CD4-positive, CD25-positive, alpha-beta regulatory T cell (primary cell): ENCODE measurements at regions not wholly inside any gene's neighbourhood (a gene's known extent, or its start where the extent isn't known, plus 50 kb on each side); places are given as distances from the start of the nearest gene placed in this dataset.

Source experiments
- ATAC-seq, 2 donors: fragments of 150-1000 bp; cut with Tn5 transposase; one replicate each; pipeline ENCODE4 v1.10.0; 2021; ENCODE audit warnings: low read depth in 2 of 2, moderate number of reproducible peaks in 2 of 2, moderate library complexity in 1 of 2
- DNase-seq, 3 donors: peaks; one replicate each; pipeline versions ENCODE4 v3.0.0 to v3.0.0-alpha.2; 2012 to 2022; ENCODE audit warnings: mixed read lengths in 1 of 3
- H3K27ac ChIP-seq: one replicate; pipeline ENCODE4 v1.7.0; 2013; ENCODE audit warnings: mild to moderate bottlenecking, low read length; ENCODE audit not compliant: insufficient read depth, poor library complexity, severe bottlenecking
- H3K27me3 ChIP-seq: one replicate; pipeline ENCODE4 v1.7.0; 2013; ENCODE audit warnings: low read length; ENCODE audit not compliant: control insufficient read depth, insufficient read depth
- H3K36me3 ChIP-seq: one replicate; pipeline ENCODE4 v1.7.0; 2013; ENCODE audit warnings: mild to moderate bottlenecking, low read length, moderate library complexity; ENCODE audit not compliant: control insufficient read depth, insufficient read depth
- H3K4me1 ChIP-seq: 2 replicates; pipeline ENCODE4 v1.7.0; 2013; ENCODE audit warnings: mild to moderate bottlenecking, low read length; ENCODE audit not compliant: insufficient read depth, control insufficient read depth, poor library complexity, severe bottlenecking
- H3K4me3 ChIP-seq: one replicate; pipeline ENCODE4 v1.7.0; 2013; ENCODE audit warnings: low read depth, mild to moderate bottlenecking, low read length, moderate library complexity
- H3K9me3 ChIP-seq, 2 experiments: 1 replicate in 1 of 2; 2 replicates in 1 of 2; pipeline ENCODE4 v1.7.0; 2013; ENCODE audit warnings: low read length in 2 of 2, mild to moderate bottlenecking in 1 of 2, moderate library complexity in 1 of 2; ENCODE audit not compliant: control insufficient read depth in 2 of 2
- H3K27ac Mint-ChIP-seq, 3 donors: one replicate each; pipeline ENCODE4 v1.8.0; 2020 to 2022; ENCODE audit warnings: mild to moderate bottlenecking in 3 of 3, mixed read lengths in 3 of 3, moderate library complexity in 2 of 3
- H3K27me3 Mint-ChIP-seq: one replicate; pipeline ENCODE4 v1.8.0; 2022; ENCODE audit warnings: mild to moderate bottlenecking, mixed read lengths
- H3K36me3 Mint-ChIP-seq: one replicate; pipeline ENCODE4 v1.8.0; 2020; ENCODE audit warnings: mixed read lengths
- H3K4me1 Mint-ChIP-seq, 4 donors: one replicate each; pipeline ENCODE4 v1.8.0; 2020 to 2022; ENCODE audit warnings: mixed read lengths in 4 of 4, mild to moderate bottlenecking in 1 of 4
- H3K4me3 Mint-ChIP-seq, 4 donors: one replicate each; pipeline ENCODE4 v1.8.0; 2020 to 2022; ENCODE audit warnings: mild to moderate bottlenecking in 4 of 4, mixed read lengths in 4 of 4, moderate library complexity in 3 of 4
- H3K9me3 Mint-ChIP-seq, 7 donors: one replicate each; pipeline ENCODE4 v1.8.0; 2020 to 2022; ENCODE audit warnings: mixed read lengths in 7 of 7, mild to moderate bottlenecking in 3 of 7, moderate library complexity in 2 of 7

DNA sequence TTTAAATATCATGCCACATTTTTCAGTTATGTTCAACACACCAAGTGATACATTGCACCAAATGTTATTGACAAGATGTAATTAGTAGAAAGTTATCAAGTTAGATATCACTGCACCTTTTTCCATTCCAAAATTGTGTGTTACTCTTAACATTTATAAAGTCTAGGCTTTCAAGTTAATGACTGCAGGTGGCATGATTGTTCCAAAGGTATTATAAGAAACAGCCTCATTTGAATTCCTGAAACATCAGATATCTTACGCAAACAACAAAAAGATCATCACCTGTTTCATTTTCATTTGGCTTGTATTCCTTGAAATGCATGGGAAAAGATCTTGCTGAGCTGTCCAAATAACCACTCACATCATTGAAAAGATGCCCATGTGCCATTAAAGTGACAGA is 1528.2 kb upstream of the ZEB2 start:
- no peaks in the 10 kb centered on the region for H3K36me3 Mint-ChIP-seq
- no peaks in the 10 kb centered on the region for H3K36me3 ChIP-seq

DNA sequence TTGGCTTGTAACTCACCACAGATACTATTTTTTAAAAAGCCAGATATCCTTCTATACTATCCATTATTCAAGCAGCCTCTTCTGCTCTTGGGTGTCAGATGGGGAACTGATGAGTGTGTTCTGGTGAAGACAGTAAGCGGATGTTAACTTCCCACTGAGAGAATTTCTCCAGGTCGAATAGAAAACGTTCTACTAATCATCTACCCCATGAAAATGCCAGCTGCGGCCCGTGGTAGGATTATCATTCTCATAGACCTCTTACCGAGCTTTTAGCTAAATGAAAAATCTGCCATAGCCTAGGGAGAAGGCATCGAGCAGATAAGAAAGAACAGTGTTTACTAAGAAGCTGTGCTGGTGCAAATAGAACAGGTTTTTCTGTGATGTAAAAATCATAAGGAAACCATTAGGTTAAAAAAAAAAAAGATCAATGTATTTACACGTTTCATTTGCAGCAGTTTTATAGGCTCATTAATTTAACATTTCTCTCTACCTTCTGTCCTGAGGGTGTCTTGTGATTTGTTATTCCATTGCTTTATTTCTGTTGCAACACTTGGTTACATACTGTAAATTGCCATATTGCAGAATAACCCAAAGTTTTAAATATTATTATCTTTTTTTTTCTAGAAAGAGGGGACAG is 1521.5 kb upstream of the ZEB2 start:
- H3K27me3 Mint-ChIP-seq: no peaks in the 10 kb centered on the region

More for the DNA sequence above, 1528.2 kb upstream of the ZEB2 start:
- Histone ChIP-seq H3K4me1 (no peaks in the 10 kb centered on the region), H3K27me3 (no peaks in the 10 kb centered on the region), H3K27ac (no peak overlapping the region), H3K4me3 (no peak overlapping the region), H3K9me3 (no peaks in the 10 kb centered on the region)
- Mint-ChIP-seq H3K4me3 (no peak overlapping the region), H3K9me3 (peaks cover 0 to 21% (median 8%) of the 10 kb centered on the region in 7 donors), H3K27ac (no peak overlapping the region), H3K27me3 (no peaks in the 10 kb centered on the region), H3K4me1 (no peaks in the 10 kb centered on the region)
- DNase-seq (no peak), ATAC-seq (no peak)

DNA sequence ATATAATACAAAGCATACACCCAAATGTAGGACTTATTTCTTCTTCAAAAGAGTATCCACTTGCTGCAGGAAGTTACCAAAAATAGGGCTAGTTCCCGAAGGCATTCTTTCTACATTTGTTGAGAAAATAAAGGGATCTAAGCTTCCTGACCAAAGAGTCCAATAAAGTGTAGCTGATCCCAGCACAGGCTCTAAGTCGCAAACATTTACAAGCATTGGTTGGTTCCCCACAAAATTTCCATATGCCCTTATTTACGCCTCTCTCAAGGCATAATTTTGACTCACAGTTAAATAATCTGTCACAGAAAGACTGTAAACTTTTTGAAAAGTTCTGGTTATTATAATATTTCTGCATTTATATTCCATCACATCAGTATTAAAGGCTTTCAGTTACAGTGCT is 1520.1 kb upstream of the ZEB2 start:
- no peaks in the 10 kb centered on the region for H3K4me1 Mint-ChIP-seq
- no peaks in the 10 kb centered on the region for H3K36me3 Mint-ChIP-seq
- Histone ChIP-seq H3K27me3 (no peaks in the 10 kb centered on the region), H3K36me3 (no peaks in the 10 kb centered on the region), H3K9me3 (peaks cover 0 to 3% of the 10 kb centered on the region in 2 experiments), H3K4me1 (no peaks in the 10 kb centered on the region), H3K27ac (no peak overlapping the region), H3K4me3 (no peak overlapping the region)
- no peak overlapping the region for H3K4me3 Mint-ChIP-seq
- H3K27ac Mint-ChIP-seq: no peak overlapping the region
- H3K9me3 Mint-ChIP-seq: peaks cover 0 to 7% (median 4%) of the 10 kb centered on the region in 7 donors
- H3K27me3 Mint-ChIP-seq: no peaks in the 10 kb centered on the region
- no peak for ATAC-seq
- DNase-seq: no peak

More for the DNA sequence above, 1521.5 kb upstream of the ZEB2 start:
- Histone ChIP-seq H3K9me3 (no peaks in the 10 kb centered on the region), H3K27me3 (no peaks in the 10 kb centered on the region), H3K4me1 (no peaks in the 10 kb centered on the region), H3K27ac (no peak overlapping the region), H3K36me3 (no peaks in the 10 kb centered on the region), H3K4me3 (no peak overlapping the region)
- no peak for ATAC-seq
- Mint-ChIP-seq H3K36me3 (no peaks in the 10 kb centered on the region), H3K4me1 (no peaks in the 10 kb centered on the region), H3K9me3 (peaks cover 0 to 14% (median 7%) of the 10 kb centered on the region in 7 donors), H3K27ac (no peak overlapping the region), H3K4me3 (no peak overlapping the region)
- DNase-seq: no peak

- Mint-ChIP-seq H3K4me3 (no peak overlapping the region), H3K9me3 (peaks cover 0 to 6% (median under 1%) of the 10 kb centered on the region in 7 donors), H3K36me3 (no peaks in the 10 kb centered on the region), H3K27me3 (no peaks in the 10 kb centered on the region), H3K27ac (no peak overlapping the region), H3K4me1 (no peaks in the 10 kb centered on the region)
- no peaks in the 10 kb centered on the region for H3K36me3 ChIP-seq
- ATAC-seq (no peak), DNase-seq (no peak)
- H3K4me3 ChIP-seq: no peak overlapping the region
- no peak overlapping the region for H3K27ac ChIP-seq
- H3K9me3 ChIP-seq: peaks cover 0 to 3% of the 10 kb centered on the region in 2 experiments
- no peaks in the 10 kb centered on the region for H3K4me1 ChIP-seq
- H3K27me3 ChIP-seq: no peaks in the 10 kb centered on the region
These were observed 1518.1 kb upstream of the ZEB2 start for GRCh38 chr2:146038014-146038413.

DNA sequence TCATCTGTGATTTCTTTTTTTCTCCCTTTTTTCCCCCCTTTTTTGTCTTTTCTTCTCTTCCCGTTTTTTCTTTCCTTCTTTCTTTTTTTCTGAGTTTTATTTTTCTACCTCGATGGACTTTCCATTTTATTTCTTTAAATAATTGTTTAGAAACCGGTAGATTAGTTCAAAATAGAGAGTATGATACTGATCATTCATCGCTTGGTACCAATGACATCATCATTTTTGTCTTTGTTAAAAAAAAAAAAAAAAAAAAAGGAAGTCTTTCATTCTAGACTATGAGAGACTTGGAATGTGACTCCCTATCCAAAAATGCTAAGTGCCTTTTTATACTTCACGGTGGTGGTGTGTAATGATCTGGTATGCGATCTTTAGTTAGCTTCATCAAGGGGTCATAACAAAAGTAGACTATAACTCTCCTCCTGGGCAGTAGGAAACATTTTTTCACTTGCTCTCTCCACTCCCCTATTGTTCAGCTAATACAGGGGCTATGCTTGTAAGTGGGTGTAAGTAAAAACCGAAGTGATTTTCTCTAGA is 1517.5 kb upstream of the ZEB2 start:
- Histone ChIP-seq H3K4me3 (no peak overlapping the region), H3K4me1 (no peaks in the 10 kb centered on the region), H3K27me3 (no peaks in the 10 kb centered on the region), H3K36me3 (no peaks in the 10 kb centered on the region), H3K27ac (no peak overlapping the region), H3K9me3 (peaks cover 0 to 3% of the 10 kb centered on the region in 2 experiments)
- Mint-ChIP-seq H3K4me1 (no peaks in the 10 kb centered on the region), H3K27me3 (no peaks in the 10 kb centered on the region), H3K27ac (no peak overlapping the region), H3K36me3 (no peaks in the 10 kb centered on the region), H3K9me3 (peaks cover 0 to 6% (median 4%) of the 10 kb centered on the region in 7 donors), H3K4me3 (no peak overlapping the region)
- DNase-seq: no peak
- ATAC-seq: no peak

DNA sequence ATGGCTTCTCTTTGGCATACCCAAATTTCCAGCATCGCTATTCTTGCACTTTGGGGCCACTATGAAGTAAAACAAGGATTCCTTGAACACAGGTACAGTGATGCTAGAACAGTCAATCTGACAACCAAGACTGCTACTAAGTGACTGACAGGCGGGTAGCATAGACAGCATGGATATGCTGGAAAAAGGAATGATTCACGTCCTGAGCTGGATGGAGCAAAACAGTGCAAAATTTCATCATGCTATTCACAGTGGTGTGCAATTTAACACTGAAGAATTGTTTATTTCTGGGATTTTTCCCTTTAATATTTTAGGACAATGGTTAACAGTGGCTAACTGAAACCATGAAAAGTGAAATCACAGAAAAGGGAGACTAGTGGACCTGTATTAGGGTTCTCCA is 1511.2 kb upstream of the ZEB2 start:
- no peak overlapping the region for H3K4me3 Mint-ChIP-seq
- H3K36me3 Mint-ChIP-seq: no peaks in the 10 kb centered on the region
- no peak overlapping the region for H3K27ac Mint-ChIP-seq
- no peak overlapping the region for H3K4me3 ChIP-seq
- H3K4me1 ChIP-seq: no peaks in the 10 kb centered on the region
- H3K27me3 ChIP-seq: no peaks in the 10 kb centered on the region
- DNase-seq (no peak), ATAC-seq (no peak)
- peaks cover 0 to 8% (median 3%) of the 10 kb centered on the region in 7 donors for H3K9me3 Mint-ChIP-seq
- peaks cover 0 to 3% of the 10 kb centered on the region in 2 experiments for H3K9me3 ChIP-seq
- H3K36me3 ChIP-seq: no peaks in the 10 kb centered on the region
- no peaks in the 10 kb centered on the region for H3K4me1 Mint-ChIP-seq
- no peaks in the 10 kb centered on the region for H3K27me3 Mint-ChIP-seq
- no peak overlapping the region for H3K27ac ChIP-seq

DNA sequence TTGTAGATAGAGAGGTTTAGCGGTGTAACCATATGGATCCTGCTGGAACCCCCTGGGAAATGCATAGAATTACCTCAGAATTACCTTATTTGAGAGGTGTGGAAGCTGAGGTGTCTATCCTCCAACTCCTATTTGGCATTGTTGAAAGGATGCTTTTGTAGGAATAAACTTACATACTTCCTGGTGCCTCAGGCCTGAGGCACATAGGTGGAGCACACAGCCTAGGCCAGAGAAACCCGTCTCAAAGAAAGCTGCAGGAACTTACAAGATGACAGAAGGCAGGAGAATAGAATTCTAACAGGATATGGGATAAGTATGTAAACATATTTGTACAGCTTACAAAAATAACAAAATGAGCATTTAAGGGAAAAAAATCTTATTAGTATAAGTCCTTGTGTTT is 1507.2 kb upstream of the ZEB2 start:
- Histone ChIP-seq H3K36me3 (no peaks in the 10 kb centered on the region), H3K9me3 (no peaks in the 10 kb centered on the region), H3K4me1 (no peaks in the 10 kb centered on the region), H3K27me3 (no peaks in the 10 kb centered on the region), H3K4me3 (no peak overlapping the region), H3K27ac (no peak overlapping the region)
- no peak for DNase-seq
- H3K27me3 Mint-ChIP-seq: no peaks in the 10 kb centered on the region
- H3K4me1 Mint-ChIP-seq: no peaks in the 10 kb centered on the region
- H3K27ac Mint-ChIP-seq: no peak overlapping the region
- ATAC-seq: no peak
- H3K9me3 Mint-ChIP-seq: peaks cover 0 to 9% (median 3%) of the 10 kb centered on the region in 7 donors
- no peaks in the 10 kb centered on the region for H3K36me3 Mint-ChIP-seq
- H3K4me3 Mint-ChIP-seq: no peak overlapping the region

DNA sequence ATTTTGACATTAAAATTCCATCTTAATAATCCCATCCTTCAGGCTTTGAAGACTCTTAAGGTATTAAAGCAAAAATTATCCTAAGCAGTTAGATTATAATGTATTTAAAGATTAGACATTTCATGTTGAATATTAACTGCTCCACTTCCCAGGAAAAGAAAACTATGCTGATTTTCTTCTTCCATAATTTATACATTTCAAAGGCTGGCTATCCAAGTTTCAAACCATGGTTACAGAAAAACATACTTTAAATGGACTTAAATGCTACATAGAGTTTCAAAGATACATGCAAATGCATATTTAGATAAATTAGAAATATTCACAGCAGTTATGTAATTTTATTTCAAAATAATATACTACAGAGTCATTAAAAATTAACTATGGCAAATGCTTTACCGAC is 1505.6 kb upstream of the ZEB2 start:
- Histone ChIP-seq H3K4me3 (no peak overlapping the region), H3K27me3 (no peaks in the 10 kb centered on the region), H3K27ac (no peak overlapping the region), H3K4me1 (no peaks in the 10 kb centered on the region), H3K9me3 (no peaks in the 10 kb centered on the region), H3K36me3 (no peaks in the 10 kb centered on the region)
- no peak for DNase-seq
- H3K4me3 Mint-ChIP-seq: no peak overlapping the region
- no peak for ATAC-seq
- H3K27ac Mint-ChIP-seq: no peak overlapping the region
- H3K9me3 Mint-ChIP-seq: peaks cover 0 to 11% (median 5%) of the 10 kb centered on the region in 7 donors
- H3K4me1 Mint-ChIP-seq: no peaks in the 10 kb centered on the region
- no peaks in the 10 kb centered on the region for H3K27me3 Mint-ChIP-seq
- H3K36me3 Mint-ChIP-seq: no peaks in the 10 kb centered on the region
